ENCODE measurements at regions not wholly inside any gene's neighbourhood (a gene's known extent, or its start where the extent isn't known, plus 50 kb on each side); places are given as distances from the start of the nearest gene placed in this dataset.
A peak's percentile ranks its signal among the peaks of the same experiment; 100 is the strongest.
"Not testable (repeated sequence)": the region's sequence is repeated elsewhere in the genome, so short reads cannot be mapped to it uniquely, and the experiment has no call there.

GRCh38 chr7:114806590-114807162 lies 115.2 kb upstream of the MDFIC start:
- no peak overlapping the region for H3K4me3 ChIP-seq (ENCODE audit: low read depth, low read length)
- no peaks in the 10 kb centered on the region for H3K27me3 ChIP-seq (ENCODE audit: control insufficient read depth, insufficient read depth, low read length)
- no peaks in the 10 kb centered on the region for H3K36me3 ChIP-seq (ENCODE audit: control insufficient read depth, insufficient read depth, low read length)
- TF ChIP-seq CTCF (IDR thresholded peaks at IDR 0.05; ENCODE audit: insufficient read depth, low read length, poor library complexity, severe bottlenecking), result no peak
- no peak for DNase-seq (ENCODE audit: low read depth)

- TF ChIP-seq CTCF (IDR thresholded peaks at IDR 0.05; ENCODE audit: insufficient read depth, low read length, poor library complexity, severe bottlenecking), result no peak
- DNase-seq (ENCODE audit: low read depth), result no peak
- H3K4me3 ChIP-seq (ENCODE audit: low read depth, low read length), result no peak overlapping the region
- H3K36me3 ChIP-seq (ENCODE audit: control insufficient read depth, insufficient read depth, low read length), result no peaks in the 10 kb centered on the region
- H3K27me3 ChIP-seq (ENCODE audit: control insufficient read depth, insufficient read depth, low read length), result no peaks in the 10 kb centered on the region
Measured at GRCh38 chr7:114812570-114812969, 109.3 kb upstream of the MDFIC start.

GRCh38 chr7:114813624-114814023 lies 108.3 kb upstream of the MDFIC start:
- Histone ChIP-seq H3K4me3 (ENCODE audit: low read depth, low read length) (no peak overlapping the region), H3K27me3 (ENCODE audit: control insufficient read depth, insufficient read depth, low read length) (no peaks in the 10 kb centered on the region), H3K36me3 (ENCODE audit: control insufficient read depth, insufficient read depth, low read length) (no peaks in the 10 kb centered on the region)
- TF ChIP-seq CTCF (IDR thresholded peaks at IDR 0.05; ENCODE audit: insufficient read depth, low read length, poor library complexity, severe bottlenecking), result no peak
- no peak for DNase-seq (ENCODE audit: low read depth)

- H3K4me3 ChIP-seq (ENCODE audit: low read depth, low read length); H3K36me3 ChIP-seq (ENCODE audit: control insufficient read depth, insufficient read depth, low read length); DNase-seq (ENCODE audit: low read depth); H3K27me3 ChIP-seq (ENCODE audit: control insufficient read depth, insufficient read depth, low read length): not testable (repeated sequence)
Measured at GRCh38 chr7:114817036-114817435, 104.9 kb upstream of the MDFIC start.

- DNase-seq (ENCODE audit: low read depth), result peak; percentile 10
- H3K36me3 ChIP-seq (ENCODE audit: control insufficient read depth, insufficient read depth, low read length), result no peaks in the 10 kb centered on the region
- no peaks in the 10 kb centered on the region for H3K27me3 ChIP-seq (ENCODE audit: control insufficient read depth, insufficient read depth, low read length)
- no peak for TF ChIP-seq CTCF (IDR thresholded peaks at IDR 0.05; ENCODE audit: insufficient read depth, low read length, poor library complexity, severe bottlenecking)
- no peak overlapping the region for H3K4me3 ChIP-seq (ENCODE audit: low read depth, low read length)
Measured at GRCh38 chr7:114818501-114818900, 103.4 kb upstream of the MDFIC start.

DNA sequence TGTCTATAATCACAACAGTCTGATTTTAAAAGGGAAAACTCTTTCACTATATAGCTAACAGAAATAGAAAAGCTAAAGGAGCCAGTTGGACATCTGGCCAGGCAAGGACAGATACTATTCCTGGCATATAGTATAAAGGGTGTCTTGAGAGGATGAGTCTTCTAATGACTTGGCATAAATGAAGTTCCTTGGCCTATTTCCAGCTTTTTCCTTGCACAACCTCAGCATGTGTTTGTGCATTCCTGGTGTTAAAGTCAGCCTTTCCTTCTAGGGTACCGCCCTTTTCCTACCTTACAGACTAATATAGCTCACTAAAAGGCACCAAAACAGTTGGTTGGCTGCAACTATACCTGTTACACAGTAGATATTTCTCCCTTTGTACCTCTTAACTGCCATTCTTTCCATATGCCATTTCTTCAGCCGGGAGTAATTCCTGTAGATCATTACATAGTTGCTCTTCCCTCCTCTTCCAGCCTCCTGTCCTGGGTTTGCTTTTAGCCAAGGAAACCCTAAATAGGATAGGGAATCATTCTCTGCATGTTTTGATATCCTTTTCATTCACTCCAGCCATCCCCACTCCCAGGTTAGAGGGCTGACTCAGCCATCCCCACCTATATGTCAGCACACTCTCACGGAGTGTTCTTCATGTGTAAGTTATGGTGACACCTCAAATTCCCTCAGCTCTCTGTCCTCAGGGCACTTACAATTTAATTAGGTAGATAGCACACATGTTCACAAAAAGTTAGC lies 102.1 kb upstream of the MDFIC start:
- Histone ChIP-seq H3K36me3 (ENCODE audit: control insufficient read depth, insufficient read depth, low read length) (no peaks in the 10 kb centered on the region), H3K4me3 (ENCODE audit: low read depth, low read length) (no peak overlapping the region), H3K27me3 (ENCODE audit: control insufficient read depth, insufficient read depth, low read length) (no peaks in the 10 kb centered on the region)
- TF ChIP-seq CTCF (IDR thresholded peaks at IDR 0.05; ENCODE audit: insufficient read depth, low read length, poor library complexity, severe bottlenecking), result no peak
- peak; percentile 93 for DNase-seq (ENCODE audit: low read depth)
